Upper lobe of right lung (tissue), 1 donor: ENCODE measurements at regions not wholly inside any gene's neighbourhood (a gene's known extent, or its start where the extent isn't known, plus 50 kb on each side); places are given as distances from the start of the nearest gene placed in this dataset.
"Not testable (repeated sequence)": the region's sequence is repeated elsewhere in the genome, so short reads cannot be mapped to it uniquely, and the experiment has no call there.

ENCODE experiments used
- ATAC-seq: fragments of 200-7000 bp; cut with Tn5 transposase; one replicate; pipeline ENCODE4 v1.9.1; 2020; ENCODE audit warnings: mild to moderate bottlenecking, moderate library complexity
- DNase-seq: peaks from one replicate; pipeline ENCODE4 v3.0.0-alpha.2; 2020
- H3K27ac ChIP-seq: fragments of 200-600 bp; one replicate; pipeline ENCODE4 v1.8.0; 2022
- H3K27me3 ChIP-seq: fragments of 200-600 bp; one replicate; pipeline ENCODE4 v1.8.0; 2022; ENCODE audit warnings: mild to moderate bottlenecking
- H3K36me3 ChIP-seq: fragments of 200-600 bp; one replicate; pipeline ENCODE4 v1.8.0; 2022
- H3K4me1 ChIP-seq: fragments of 200-600 bp; one replicate; pipeline ENCODE4 v1.8.0; 2022
- H3K4me3 ChIP-seq: fragments of 200-600 bp; one replicate; pipeline ENCODE4 v1.8.0; 2022; ENCODE audit warnings: mild to moderate bottlenecking
- H3K9me3 ChIP-seq: fragments of 200-600 bp; one replicate; pipeline ENCODE4 v1.8.0; 2022
- intact Hi-C: fragments of 100-400 bp; cut with DNase I; formaldehyde crosslinking; loops from one replicate; pipeline ENCODE4 v1.11.0; 2022
- TF ChIP-seq, protein P1 (sequence below): fragments of 200-600 bp; IDR thresholded peaks from one replicate; pipeline ENCODE4 v1.8.0; 2022; ENCODE audit warnings: antibody characterized with exemption
- donor health status: DM: no; HTN: yes; CAD: no; lungs with severe emphysema.

DNA sequence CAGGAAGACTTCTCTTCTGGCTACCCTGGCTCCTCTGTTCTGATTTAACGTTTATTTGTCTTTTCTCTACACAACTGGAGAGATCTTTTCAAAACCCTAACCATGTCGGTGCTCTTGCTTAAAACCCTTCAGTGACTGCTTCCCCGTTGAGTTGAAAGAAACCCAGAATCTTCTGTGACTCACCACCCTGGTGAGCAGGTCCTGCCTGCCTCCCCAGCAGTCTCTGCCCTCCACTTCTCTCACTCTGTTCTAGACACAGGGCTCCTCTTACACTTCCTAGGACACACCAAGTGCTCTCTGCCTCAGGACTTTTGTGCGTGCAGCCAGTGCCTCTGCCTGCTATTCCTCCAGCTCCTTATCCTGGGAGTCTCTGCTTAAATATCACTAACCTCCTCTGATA is 131.4 kb downstream of the IER5 start:
- TF ChIP-seq, protein P1, sequence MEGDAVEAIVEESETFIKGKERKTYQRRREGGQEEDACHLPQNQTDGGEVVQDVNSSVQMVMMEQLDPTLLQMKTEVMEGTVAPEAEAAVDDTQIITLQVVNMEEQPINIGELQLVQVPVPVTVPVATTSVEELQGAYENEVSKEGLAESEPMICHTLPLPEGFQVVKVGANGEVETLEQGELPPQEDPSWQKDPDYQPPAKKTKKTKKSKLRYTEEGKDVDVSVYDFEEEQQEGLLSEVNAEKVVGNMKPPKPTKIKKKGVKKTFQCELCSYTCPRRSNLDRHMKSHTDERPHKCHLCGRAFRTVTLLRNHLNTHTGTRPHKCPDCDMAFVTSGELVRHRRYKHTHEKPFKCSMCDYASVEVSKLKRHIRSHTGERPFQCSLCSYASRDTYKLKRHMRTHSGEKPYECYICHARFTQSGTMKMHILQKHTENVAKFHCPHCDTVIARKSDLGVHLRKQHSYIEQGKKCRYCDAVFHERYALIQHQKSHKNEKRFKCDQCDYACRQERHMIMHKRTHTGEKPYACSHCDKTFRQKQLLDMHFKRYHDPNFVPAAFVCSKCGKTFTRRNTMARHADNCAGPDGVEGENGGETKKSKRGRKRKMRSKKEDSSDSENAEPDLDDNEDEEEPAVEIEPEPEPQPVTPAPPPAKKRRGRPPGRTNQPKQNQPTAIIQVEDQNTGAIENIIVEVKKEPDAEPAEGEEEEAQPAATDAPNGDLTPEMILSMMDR: no peak
- Histone ChIP-seq H3K36me3 (no peaks in the 10 kb centered on the region), H3K27ac (no peak overlapping the region), H3K27me3 (no peaks in the 10 kb centered on the region), H3K9me3 (no peaks in the 10 kb centered on the region), H3K4me1 (no peaks in the 10 kb centered on the region), H3K4me3 (no peak overlapping the region)
- no peak for ATAC-seq
- DNase-seq: no peak
- intact Hi-C loops: no loop called here

DNA sequence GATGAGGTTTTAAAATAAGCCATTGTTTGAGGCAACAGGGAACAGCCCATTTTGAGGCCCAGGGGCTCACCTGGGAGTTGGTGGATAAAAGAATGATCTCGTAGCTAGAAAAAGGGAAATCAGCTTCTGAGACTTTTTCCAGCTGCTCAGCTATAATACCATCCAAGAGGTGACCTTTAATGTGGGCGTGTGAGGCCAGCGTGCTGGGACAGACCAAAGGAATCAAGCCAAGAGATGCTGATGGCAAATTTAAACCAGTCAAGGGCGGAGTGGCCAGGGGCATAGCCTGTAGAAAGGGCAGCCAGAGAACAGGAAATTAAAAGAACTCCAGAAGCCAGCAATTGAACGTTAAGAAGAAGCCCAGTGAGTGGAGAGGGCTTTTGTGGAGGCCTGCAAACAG is 132.6 kb downstream of the IER5 start:
- H3K27ac ChIP-seq: no peak overlapping the region
- TF ChIP-seq, protein P1: no peak
- H3K4me1 ChIP-seq: no peaks in the 10 kb centered on the region
- H3K27me3 ChIP-seq: no peaks in the 10 kb centered on the region
- H3K9me3 ChIP-seq: no peaks in the 10 kb centered on the region
- intact Hi-C loops: no loop called here
- no peak overlapping the region for H3K4me3 ChIP-seq
- DNase-seq (no peak), ATAC-seq (no peak)
- no peaks in the 10 kb centered on the region for H3K36me3 ChIP-seq

DNA sequence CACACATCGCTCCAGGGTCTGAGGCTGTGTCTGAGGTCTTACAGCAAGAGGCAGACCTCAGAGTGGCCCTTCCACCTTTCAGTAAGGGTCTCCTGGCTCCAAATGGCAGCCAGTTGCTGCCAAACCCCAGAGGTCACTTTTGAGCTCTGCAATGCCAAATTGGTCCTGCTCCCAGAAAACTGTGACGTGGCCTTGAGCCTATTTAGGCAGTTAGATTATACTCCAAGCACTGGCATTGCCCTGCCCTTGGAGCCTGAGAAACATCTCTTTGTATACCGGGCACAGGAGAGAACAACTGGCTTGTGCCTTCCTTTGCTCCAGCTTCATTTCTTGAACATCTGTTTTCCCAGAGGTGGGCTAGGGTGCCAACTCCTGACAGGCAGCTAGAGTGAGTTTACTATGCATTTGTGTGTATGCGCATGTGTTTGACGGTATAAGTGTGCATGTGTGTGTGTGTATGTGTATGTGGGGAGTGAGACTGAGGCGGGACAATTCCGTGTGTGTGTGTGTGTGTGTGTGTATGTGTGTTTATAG is 134.5 kb downstream of the IER5 start:
- ATAC-seq: no peak
- H3K4me3 ChIP-seq: no peak overlapping the region
- TF ChIP-seq, protein P1: no peak
- intact Hi-C loops: no loop called here
- no peaks in the 10 kb centered on the region for H3K27me3 ChIP-seq
- DNase-seq: no peak
- no peaks in the 10 kb centered on the region for H3K4me1 ChIP-seq
- no peaks in the 10 kb centered on the region for H3K36me3 ChIP-seq
- H3K27ac ChIP-seq: no peak overlapping the region
- H3K9me3 ChIP-seq: no peaks in the 10 kb centered on the region

DNA sequence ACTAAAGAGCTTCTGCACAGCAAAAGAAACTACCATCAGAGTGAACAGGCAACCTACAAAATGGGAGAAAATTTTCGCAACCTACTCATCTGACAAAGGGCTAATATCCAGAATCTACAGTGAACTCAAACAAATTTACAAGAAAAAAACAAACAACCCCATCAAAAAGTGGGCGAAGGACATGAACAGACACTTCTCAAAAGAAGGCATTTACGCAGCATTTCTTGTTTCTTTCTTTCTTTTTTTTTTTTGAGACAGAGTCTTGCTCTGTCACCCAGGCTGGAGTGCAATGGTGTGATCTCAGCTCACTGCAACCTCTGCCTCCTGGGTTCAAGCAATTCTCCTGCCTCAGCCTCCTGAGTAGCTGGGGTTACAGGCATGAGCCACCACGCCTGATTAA is 138.2 kb downstream of the IER5 start:
- H3K4me3 ChIP-seq, H3K27ac ChIP-seq, DNase-seq, H3K27me3 ChIP-seq, H3K4me1 ChIP-seq, intact Hi-C loops, H3K36me3 ChIP-seq, ATAC-seq, H3K9me3 ChIP-seq: not testable (repeated sequence)

DNA sequence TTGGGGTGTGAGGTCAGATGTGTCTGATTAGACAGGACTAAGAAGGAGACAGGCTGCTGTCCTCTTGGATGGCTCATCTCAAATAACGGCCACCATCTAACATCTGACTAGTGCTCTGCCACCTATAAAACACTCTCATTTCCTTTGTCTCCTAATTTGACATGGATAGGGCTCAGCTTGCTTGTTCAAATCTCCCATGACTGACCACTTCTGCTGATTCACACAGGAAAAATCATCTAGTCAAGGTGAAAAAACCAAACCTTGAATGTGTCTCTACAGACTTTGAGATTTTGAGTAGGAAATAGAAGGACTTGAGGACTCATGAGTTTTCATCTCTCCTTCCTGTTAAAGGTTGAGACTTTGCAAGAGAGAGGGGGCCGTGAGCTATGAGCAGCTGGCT is 150.6 kb downstream of the IER5 start:
- no peak for ATAC-seq
- intact Hi-C loops: no loop called here
- Histone ChIP-seq H3K9me3 (no peaks in the 10 kb centered on the region), H3K36me3 (no peaks in the 10 kb centered on the region), H3K4me1 (no peaks in the 10 kb centered on the region), H3K4me3 (no peak overlapping the region), H3K27me3 (no peaks in the 10 kb centered on the region), H3K27ac (no peak overlapping the region)
- TF ChIP-seq, protein P1: no peak
- no peak for DNase-seq

DNA sequence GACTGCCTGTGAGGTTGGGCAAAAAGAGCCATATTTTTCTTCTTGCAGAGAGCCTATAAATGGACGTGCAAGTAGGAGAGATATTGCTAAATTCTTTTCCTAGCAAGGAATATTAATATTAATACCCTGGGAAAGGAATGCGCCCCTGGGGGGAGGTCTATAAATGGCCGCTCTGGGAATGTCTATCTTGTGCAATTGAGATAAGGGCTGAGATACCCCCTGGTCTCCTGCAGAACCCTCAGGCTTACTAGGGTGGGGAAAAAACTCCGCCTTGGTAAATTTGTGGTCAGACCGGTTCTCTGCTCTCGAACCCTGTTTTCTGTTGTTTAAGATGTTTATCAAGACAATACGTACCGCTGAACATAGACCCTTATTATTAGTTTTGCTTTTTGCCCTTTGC is 157.8 kb downstream of the IER5 start:
- H3K9me3 ChIP-seq, H3K4me3 ChIP-seq, H3K27me3 ChIP-seq, intact Hi-C loops, H3K27ac ChIP-seq, ATAC-seq, H3K4me1 ChIP-seq, H3K36me3 ChIP-seq, DNase-seq: not testable (repeated sequence)

DNA sequence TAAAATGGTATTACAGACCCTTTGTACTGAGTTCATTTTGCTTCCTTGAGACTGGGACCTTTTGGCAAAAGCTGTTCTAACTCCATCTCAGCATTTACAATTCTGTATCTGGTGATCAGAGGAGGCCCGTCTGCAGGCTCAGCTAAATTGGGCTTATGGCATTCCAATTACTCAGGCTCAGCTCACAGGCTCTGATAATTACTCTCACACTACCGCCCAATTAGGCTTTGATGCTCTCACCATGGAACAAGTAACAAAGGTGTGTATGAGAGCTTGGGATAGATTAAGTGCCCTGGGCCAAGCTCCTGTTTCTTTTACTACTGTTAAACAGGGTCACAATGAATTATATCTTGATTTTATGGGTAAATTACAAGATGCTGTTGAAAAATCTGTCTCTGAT is 159.9 kb downstream of the IER5 start:
- intact Hi-C loops, H3K9me3 ChIP-seq, H3K27me3 ChIP-seq, ATAC-seq, DNase-seq, H3K4me1 ChIP-seq, H3K27ac ChIP-seq, H3K4me3 ChIP-seq, H3K36me3 ChIP-seq: not testable (repeated sequence)
